ENCODE measurements at regions not wholly inside any gene's neighbourhood (a gene's known extent, or its start where the extent isn't known, plus 50 kb on each side); places are given as distances from the start of the nearest gene placed in this dataset.

- Mint-ChIP-seq H3K27ac (ENCODE audit: low read depth, unreplicated experiment) (no peak overlapping the region), H3K36me3 (ENCODE audit: insufficient read depth, unreplicated experiment) (no peaks in the 10 kb centered on the region), H3K4me3 (ENCODE audit: unreplicated experiment) (no peak overlapping the region), H3K4me1 (ENCODE audit: insufficient read depth, unreplicated experiment) (peaks cover 6% of the 10 kb centered on the region), H3K9me3 (ENCODE audit: unreplicated experiment) (no peaks in the 10 kb centered on the region), H3K27me3 (ENCODE audit: insufficient read depth, unreplicated experiment) (no peaks in the 10 kb centered on the region)
- TF ChIP-seq CTCF (IDR thresholded peaks at IDR 0.05; ENCODE audit: unreplicated experiment), result no peak
- peak; percentile 36 for DNase-seq (ENCODE audit: unreplicated experiment)
- ChIA-PET POLR2A (no interaction called here), CTCF (no interaction called here)
- intact Hi-C loops (cut with micrococcal nuclease), result no loop called here
- no TSS peak for BruUV-seq (replicated peaks)
Measured at GRCh38 chr11:109728056-109728455, 306.1 kb downstream of the C11orf87 start.

GRCh38 chr11:109729761-109730160 lies 307.8 kb downstream of the C11orf87 start:
- Mint-ChIP-seq H3K4me1 (ENCODE audit: insufficient read depth, unreplicated experiment) (peaks cover 6% of the 10 kb centered on the region), H3K9me3 (ENCODE audit: unreplicated experiment) (no peaks in the 10 kb centered on the region), H3K27me3 (ENCODE audit: insufficient read depth, unreplicated experiment) (no peaks in the 10 kb centered on the region), H3K36me3 (ENCODE audit: insufficient read depth, unreplicated experiment) (no peaks in the 10 kb centered on the region), H3K27ac (ENCODE audit: low read depth, unreplicated experiment) (no peak overlapping the region), H3K4me3 (ENCODE audit: unreplicated experiment) (no peak overlapping the region)
- ChIA-PET CTCF (no interaction called here), POLR2A (interaction anchor here (0.5 to 0.6 kb wide), 2 partner anchors 83 to 1507 kb away, joined by 3 read pairs; partner anchors contain the start of gene NPAT)
- BruUV-seq (replicated peaks), result no TSS peak
- intact Hi-C loops (cut with micrococcal nuclease), result no loop called here
- no peak for TF ChIP-seq CTCF (IDR thresholded peaks at IDR 0.05; ENCODE audit: unreplicated experiment)
- DNase-seq (ENCODE audit: unreplicated experiment), result no peak

GRCh38 chr11:109730669-109731068 lies 308.7 kb downstream of the C11orf87 start:
- H3K27ac Mint-ChIP-seq (ENCODE audit: low read depth, unreplicated experiment), result no peak overlapping the region

GRCh38 chr11:109731451-109731850 lies 309.5 kb downstream of the C11orf87 start:
- no peak for TF ChIP-seq CTCF (IDR thresholded peaks at IDR 0.05; ENCODE audit: unreplicated experiment)
- H3K27ac Mint-ChIP-seq (ENCODE audit: low read depth, unreplicated experiment), result no peak overlapping the region
- no TSS peak for BruUV-seq (replicated peaks)
- POLR2A ChIA-PET, result no interaction called here
- intact Hi-C loops (cut with micrococcal nuclease), result no loop called here
- no peak overlapping the region for H3K4me3 Mint-ChIP-seq (ENCODE audit: unreplicated experiment)
- CTCF ChIA-PET, result interaction anchor here (0.9 kb wide), 1 partner anchor 208 kb away, joined by 3 read pairs; no protein-coding TSS in a partner anchor
- peak; percentile 47 for DNase-seq (ENCODE audit: unreplicated experiment)
- H3K9me3 Mint-ChIP-seq (ENCODE audit: unreplicated experiment), result no peaks in the 10 kb centered on the region
- H3K36me3 Mint-ChIP-seq (ENCODE audit: insufficient read depth, unreplicated experiment), result no peaks in the 10 kb centered on the region
- H3K4me1 Mint-ChIP-seq (ENCODE audit: insufficient read depth, unreplicated experiment), result peaks cover 6% of the 10 kb centered on the region
- no peaks in the 10 kb centered on the region for H3K27me3 Mint-ChIP-seq (ENCODE audit: insufficient read depth, unreplicated experiment)

More at GRCh38 chr11:109730669-109731068, 308.7 kb downstream of the C11orf87 start:
- no TSS peak for BruUV-seq (replicated peaks)
- Mint-ChIP-seq H3K4me1 (ENCODE audit: insufficient read depth, unreplicated experiment) (peaks cover 6% of the 10 kb centered on the region), H3K36me3 (ENCODE audit: insufficient read depth, unreplicated experiment) (no peaks in the 10 kb centered on the region), H3K4me3 (ENCODE audit: unreplicated experiment) (no peak overlapping the region), H3K9me3 (ENCODE audit: unreplicated experiment) (no peaks in the 10 kb centered on the region), H3K27me3 (ENCODE audit: insufficient read depth, unreplicated experiment) (no peaks in the 10 kb centered on the region)
- POLR2A ChIA-PET, result no interaction called here
- CTCF ChIA-PET, result interaction anchor here (0.9 kb wide), 1 partner anchor 209 kb away, joined by 3 read pairs; no protein-coding TSS in a partner anchor
- no peak for DNase-seq (ENCODE audit: unreplicated experiment)
- TF ChIP-seq CTCF (IDR thresholded peaks at IDR 0.05; ENCODE audit: unreplicated experiment), result no peak
- intact Hi-C loops (cut with micrococcal nuclease), result no loop called here
